ENCODE measurements at regions not wholly inside any gene's neighbourhood (a gene's known extent, or its start where the extent isn't known, plus 50 kb on each side); places are given as distances from the start of the nearest gene placed in this dataset.

- TF ChIP-seq EP300 (IDR thresholded peaks at IDR 0.05) (no peak), POLR2A (IDR thresholded peaks at IDR 0.05) (no peak), CTCF (IDR thresholded peaks at IDR 0.05) (no peak), POLR2AphosphoS5 (IDR thresholded peaks at IDR 0.05) (no peak)
These were observed 114.3 kb upstream of the DST start for GRCh38 chr6:56756791-56757587.
